Motor neuron (in vitro differentiated cells): ENCODE measurements at regions not wholly inside any gene's neighbourhood (a gene's known extent, or its start where the extent isn't known, plus 50 kb on each side); places are given as distances from the start of the nearest gene placed in this dataset.

Experiments used
- ATAC-seq, 8 experiments: fragments of 200-7000 bp; cut with Tn5 transposase; replicated peaks in 6 of 8; 2 replicates each; pipeline ENCODE4 v1.8.0; 2021; ENCODE audit warnings: mild to moderate bottlenecking in 8 of 8, moderate library complexity in 8 of 8
- H3K27ac ChIP-seq, 2 donors: fragments of 250-450 bp; sonication (Bioruptor Pico); 2 replicates each; pipeline ENCODE4 v1.9.0; 2021; ENCODE audit warnings: antibody characterized with exemption in 2 of 2, mild to moderate bottlenecking in 2 of 2, moderate library complexity in 1 of 2
- H3K4me1 ChIP-seq, 2 donors: fragments of 250-450 bp; sonication (Bioruptor Pico); replicated peaks in 1 of 2; 2 replicates each; pipeline ENCODE4 v1.6.1; 2021; ENCODE audit warnings: antibody characterized with exemption in 2 of 2, mild to moderate bottlenecking in 2 of 2, moderate library complexity in 1 of 2
- H3K4me3 ChIP-seq, 5 donors: fragments of 250-450 bp; sonication (Bioruptor Pico); 2 replicates each; pipeline ENCODE4 v1.9.0; 2021; ENCODE audit warnings: antibody characterized with exemption in 5 of 5, mild to moderate bottlenecking in 5 of 5, moderate library complexity in 4 of 5
- WGBS, 10 experiments: fragments of 450-650 bp; shearing (Covaris generic); methylation state at CpG; one replicate each; pipeline ENCODE4 v1.0.0; 2022; 5-methylcytosine and 5-hydroxymethylcytosine counted together
- in situ Hi-C, 9 experiments: fragments of 400-800 bp; cut with MboI; loops; one replicate each; pipeline ENCODE4 v1.15.0; 2021; ENCODE audit warnings: low sequenced_read_pairs in 9 of 9, low pct_unique_long_range_greater_than_20kb in 2 of 9; ENCODE audit not compliant: unreplicated experiment in 9 of 9

GRCh38 chr2:150171065-150171548 lies 316.4 kb downstream of the RND3 start:
- WGBS, 10 experiments, result 83 to 100% (median 96%) methylated on average over 1 to 4 of the region's 43 CpGs; no CpG with 5 or more reads in 6 of the 10 experiments
- in situ Hi-C loops, result no loop called here
- H3K4me1 ChIP-seq, result peaks cover 3 to 8% of the 10 kb centered on the region in 2 donors

GRCh38 chr2:150169237-150169629 lies 318.2 kb downstream of the RND3 start:
- Histone ChIP-seq H3K27ac (no peak overlapping the region), H3K4me1 (peaks cover 3 to 14% of the 10 kb centered on the region in 2 donors), H3K4me3 (no peak overlapping the region)
- in situ Hi-C loops, result no loop called here
- ATAC-seq, result peak in 2 of 8 experiments; percentile 49 to 60

More at GRCh38 chr2:150171065-150171548, 316.4 kb downstream of the RND3 start:
- Histone ChIP-seq H3K27ac (no peak overlapping the region), H3K4me3 (no peak overlapping the region)
- ATAC-seq, result no peak

- Histone ChIP-seq H3K4me1 (peaks cover 3 to 14% of the 10 kb centered on the region in 2 donors), H3K4me3 (no peak overlapping the region), H3K27ac (no peak overlapping the region)
- in situ Hi-C loops, result no loop called here
- WGBS, 10 experiments, result 0 to 100% (median 39%) methylated on average over 1 of the region's 1 CpG; no CpG with 5 or more reads in 4 of the 10 experiments
- peak in 3 of 8 experiments; percentile 59 to 84 (median 77) for ATAC-seq
Observed at GRCh38 chr2:150168595-150169236, 318.8 kb downstream of the RND3 start.

GRCh38 chr2:150167711-150168110 lies 319.8 kb downstream of the RND3 start:
- Histone ChIP-seq H3K27ac (no peak overlapping the region), H3K4me3 (no peak overlapping the region), H3K4me1 (peaks cover 3 to 14% of the 10 kb centered on the region in 2 donors)
- in situ Hi-C loops, result no loop called here
- WGBS, 10 experiments, result 80 to 95% (median 89%) methylated on average over 1 to 2 of the region's 2 CpGs; no CpG with 5 or more reads in 2 of the 10 experiments
- ATAC-seq, result peak in 2 of 8 experiments; percentile 11 to 27

- peak in 2 of 8 experiments; percentile 29 to 53 for ATAC-seq
- Histone ChIP-seq H3K4me3 (no peak overlapping the region), H3K4me1 (peaks cover 3 to 23% of the 10 kb centered on the region in 2 donors), H3K27ac (peak overlapping the region in 1 of 2 donors; percentile 20)
- 71 to 100% (median 86%) methylated on average over 2 to 5 of the region's 6 CpGs for WGBS, 10 experiments
- in situ Hi-C loops, result no loop called here
Observed at GRCh38 chr2:150166313-150167051, 321.0 kb downstream of the RND3 start.

GRCh38 chr2:150165988-150166312 lies 321.5 kb downstream of the RND3 start:
- in situ Hi-C loops, result no loop called here
- ATAC-seq, result peak in 1 of 8 experiments; percentile 41
- Histone ChIP-seq H3K4me3 (no peak overlapping the region), H3K4me1 (peaks cover 3 to 23% of the 10 kb centered on the region in 2 donors), H3K27ac (peak overlapping the region in 1 of 2 donors; percentile 20)
- WGBS, 10 experiments, result 86 to 100% (median 100%) methylated on average over 1 of the region's 1 CpG; no CpG with 5 or more reads in 2 of the 10 experiments

- WGBS, 10 experiments, result 78 to 100% (median 90%) methylated on average over 1 to 6 of the region's 6 CpGs; no CpG with 5 or more reads in 1 of the 10 experiments
- H3K4me3 ChIP-seq, result no peak overlapping the region
- H3K4me1 ChIP-seq, result peaks cover 3 to 23% of the 10 kb centered on the region in 2 donors
- ATAC-seq, result no peak
- H3K27ac ChIP-seq, result no peak overlapping the region
- in situ Hi-C loops, result no loop called here
Observed at GRCh38 chr2:150165442-150165841, 322.0 kb downstream of the RND3 start.

- peak in 1 of 8 experiments; percentile 36 for ATAC-seq
- no peak overlapping the region for H3K4me3 ChIP-seq
- no peak overlapping the region for H3K27ac ChIP-seq
- in situ Hi-C loops, result no loop called here
- 52 to 100% (median 87%) methylated on average over 1 to 6 of the region's 6 CpGs; no CpG with 5 or more reads in 1 of the 10 experiments for WGBS, 10 experiments
- H3K4me1 ChIP-seq, result peaks cover 3 to 28% of the 10 kb centered on the region in 2 donors
Observed at GRCh38 chr2:150162241-150162942, 325.1 kb downstream of the RND3 start.

GRCh38 chr2:150160058-150160457 lies 327.4 kb downstream of the RND3 start:
- 8 to 100% (median 74%) methylated on average over 2 to 6 of the region's 6 CpGs for WGBS, 10 experiments
- H3K4me3 ChIP-seq, result no peak overlapping the region
- in situ Hi-C loops, result no loop called here
- peaks cover 0 to 26% of the 10 kb centered on the region in 2 donors for H3K4me1 ChIP-seq
- H3K27ac ChIP-seq, result no peak overlapping the region
- no peak for ATAC-seq

- WGBS, 10 experiments, result 80 to 100% (median 100%) methylated on average over 1 to 4 of the region's 4 CpGs; no CpG with 5 or more reads in 1 of the 10 experiments
- no peak for ATAC-seq
- H3K4me3 ChIP-seq, result no peak overlapping the region
- in situ Hi-C loops, result no loop called here
- peaks cover 0 to 26% of the 10 kb centered on the region in 2 donors for H3K4me1 ChIP-seq
- H3K27ac ChIP-seq, result no peak overlapping the region
Observed at GRCh38 chr2:150159300-150159699, 328.2 kb downstream of the RND3 start.

GRCh38 chr2:150156876-150157275 lies 330.6 kb downstream of the RND3 start:
- Histone ChIP-seq H3K27ac (no peak overlapping the region), H3K4me3 (no peak overlapping the region), H3K4me1 (peaks cover 0 to 18% of the 10 kb centered on the region in 2 donors)
- in situ Hi-C loops, result no loop called here
- ATAC-seq, result peak in 6 of 8 experiments; percentile 10 to 69 (median 41)
- 17 to 71% (median 51%) methylated on average over 1 to 2 of the region's 2 CpGs; no CpG with 5 or more reads in 3 of the 10 experiments for WGBS, 10 experiments

- no peak overlapping the region for H3K4me3 ChIP-seq
- no peak overlapping the region for H3K27ac ChIP-seq
- 50 to 100% (median 88%) methylated on average over 1 to 3 of the region's 3 CpGs; no CpG with 5 or more reads in 1 of the 10 experiments for whole genome bisulfite sequencing, 10 experiments
- H3K4me1 ChIP-seq, result peaks cover 0 to 18% of the 10 kb centered on the region in 2 donors
- in situ Hi-C loops, result no loop called here
- ATAC-seq, result no peak
Observed at GRCh38 chr2:150156415-150156814, 331.1 kb downstream of the RND3 start.
